ENCODE measurements at regions not wholly inside any gene's neighbourhood (a gene's known extent, or its start where the extent isn't known, plus 50 kb on each side); places are given as distances from the start of the nearest gene placed in this dataset.

DNA sequence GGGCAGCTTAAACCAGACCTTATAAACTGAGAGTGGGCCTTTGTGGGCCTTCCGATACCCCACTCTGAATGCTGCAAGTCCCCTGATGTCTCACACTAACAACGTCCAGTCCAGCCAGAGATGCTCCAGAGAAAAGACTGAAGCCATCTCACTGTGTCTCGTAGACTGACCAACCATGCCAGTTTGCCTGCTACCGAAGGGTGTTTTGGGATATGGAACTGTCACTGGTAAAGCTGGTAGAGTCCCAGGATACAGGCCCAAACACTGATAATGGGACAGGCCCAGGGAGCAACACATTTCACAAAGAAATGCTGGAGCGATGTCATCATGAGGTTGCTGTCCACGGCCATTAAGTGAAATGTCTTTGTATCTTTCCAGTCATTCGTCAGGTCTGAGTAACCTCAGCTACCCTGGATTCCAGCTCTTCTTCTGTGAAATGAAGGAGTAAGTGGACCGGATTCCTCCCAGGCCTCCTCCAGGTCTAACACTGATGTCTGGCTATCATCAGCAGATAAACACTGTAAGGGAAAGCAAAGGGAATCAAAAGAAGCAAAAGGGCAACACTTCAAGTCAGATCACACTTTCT lies 81.6 kb downstream of the SLC5A7 start:
- no peak for DNase-seq

DNA sequence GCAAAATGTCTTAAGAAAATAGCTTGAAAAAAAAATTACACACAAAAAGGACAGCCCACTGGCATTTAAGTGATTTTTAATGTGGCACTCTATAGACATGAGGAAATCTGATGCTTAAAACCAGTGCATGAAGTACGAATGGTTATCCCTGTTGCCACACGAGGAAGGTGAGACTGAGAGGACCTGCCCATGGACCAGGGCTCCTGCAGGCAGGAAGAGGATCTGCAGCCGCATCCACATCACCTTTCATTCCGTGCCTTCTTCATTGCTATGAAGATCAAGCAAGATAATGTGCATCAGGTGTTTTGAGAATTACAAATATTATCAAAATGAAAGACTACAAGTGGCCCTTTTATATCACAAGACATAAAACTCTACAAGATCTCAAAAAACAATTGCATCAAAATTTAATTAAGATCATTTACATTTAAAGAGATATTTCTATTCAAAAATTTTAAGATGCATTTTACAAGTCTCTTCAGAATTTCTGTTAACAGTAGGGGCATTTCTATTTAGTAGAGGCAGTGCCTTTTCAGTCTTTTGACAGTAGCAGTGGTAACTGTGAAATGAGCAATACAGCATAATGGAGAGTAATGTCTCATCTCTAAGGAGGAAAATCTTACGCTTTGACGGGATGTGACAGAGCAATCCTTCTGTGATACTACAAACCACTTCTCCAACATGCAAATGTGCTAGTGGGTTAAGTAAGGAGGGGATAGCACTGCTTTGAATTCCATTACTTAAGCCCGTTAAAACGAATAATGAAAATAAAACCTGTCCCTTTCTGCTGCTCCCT lies 83.4 kb downstream of the SLC5A7 start:
- no peak for DNase-seq

DNA sequence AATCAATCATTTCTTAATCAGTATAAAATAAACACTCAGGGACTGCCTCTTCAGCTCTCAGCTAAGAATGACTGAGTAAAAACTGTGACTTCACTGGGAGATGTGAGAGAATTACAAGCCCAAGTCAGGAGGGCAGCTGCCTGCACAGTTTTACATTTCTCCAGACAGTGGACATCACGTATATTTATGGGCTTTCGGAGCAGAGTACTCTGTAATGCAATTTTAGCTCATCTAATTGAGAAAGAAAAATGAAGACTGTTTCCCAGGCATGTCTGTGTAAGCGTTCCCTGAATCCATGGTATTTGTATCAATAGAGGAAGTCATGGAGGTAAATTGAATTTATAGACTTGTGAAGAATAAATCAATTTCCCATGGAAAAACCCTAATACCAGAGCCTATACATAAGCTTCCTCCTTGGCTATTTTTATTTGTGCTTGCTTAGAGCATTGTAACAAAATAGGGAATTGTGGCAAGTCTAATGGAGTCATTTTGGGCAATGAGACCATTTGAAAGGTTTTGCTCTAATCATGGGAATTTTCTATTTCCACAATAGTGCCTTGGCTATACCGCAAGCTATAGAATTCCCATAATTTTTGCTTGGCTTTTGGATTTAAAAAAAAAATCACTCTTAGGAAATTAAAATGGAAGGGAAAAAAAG lies 87.2 kb downstream of the SLC5A7 start:
- DNase-seq, result no peak

DNA sequence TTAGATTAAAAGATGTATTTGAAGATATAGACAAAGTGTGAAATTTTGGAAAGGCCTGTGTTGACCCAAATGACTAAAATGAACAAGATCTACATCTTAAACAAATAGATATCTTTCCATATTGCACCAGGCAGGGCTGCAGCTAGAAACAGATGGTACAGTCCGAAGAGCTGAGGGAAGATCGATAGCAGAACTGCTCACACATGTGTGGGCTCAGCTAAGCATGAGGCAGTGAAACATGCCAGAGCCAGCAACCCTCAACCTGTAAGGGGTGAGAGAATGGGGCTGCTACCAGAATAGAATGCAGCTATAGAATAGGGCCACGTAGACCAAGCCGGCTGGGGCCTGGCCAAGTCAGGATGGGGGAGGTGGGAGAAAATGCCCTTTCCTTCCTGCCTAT lies 87.8 kb downstream of the SLC5A7 start:
- peak; percentile 7 for DNase-seq

DNA sequence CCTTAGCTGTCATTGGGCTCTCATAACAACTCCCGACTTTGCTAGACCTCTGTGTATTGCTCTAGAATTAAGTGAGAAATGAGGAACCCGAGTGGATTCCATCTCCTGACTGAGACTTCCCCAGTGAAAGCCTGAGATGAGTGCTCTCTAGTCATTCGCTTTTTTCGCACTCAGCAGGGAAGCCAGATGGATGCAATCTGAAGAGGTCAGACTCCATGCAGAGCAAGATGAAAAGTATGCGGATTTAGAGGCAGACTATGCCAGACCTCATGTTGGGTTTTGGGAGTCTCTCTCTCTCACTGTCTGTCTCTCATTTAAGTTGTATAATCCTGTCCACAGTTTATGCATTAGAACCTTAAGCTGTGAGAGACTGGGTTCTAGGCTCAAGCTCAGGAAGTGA lies 88.6 kb downstream of the SLC5A7 start:
- DNase-seq, result peak; percentile 43

DNA sequence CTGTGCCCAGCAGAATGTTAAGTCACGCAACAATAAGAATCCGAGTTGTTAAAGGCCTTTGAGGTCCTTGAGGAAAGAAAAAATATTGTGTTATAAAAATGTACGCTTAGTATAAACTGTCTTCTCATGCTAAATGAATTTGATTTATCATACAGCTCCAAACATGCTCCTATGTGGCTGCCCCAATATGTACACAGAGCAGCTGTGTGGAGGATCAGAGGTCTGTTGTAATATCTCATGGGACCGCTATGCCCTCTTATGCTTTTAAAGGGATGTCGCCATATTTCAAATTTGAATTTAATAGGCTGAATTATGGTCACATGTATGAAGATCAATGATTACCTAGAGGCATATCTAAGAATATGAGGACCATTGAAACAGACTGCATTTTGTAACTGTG lies 90.2 kb downstream of the SLC5A7 start:
- DNase-seq, result no peak

DNA sequence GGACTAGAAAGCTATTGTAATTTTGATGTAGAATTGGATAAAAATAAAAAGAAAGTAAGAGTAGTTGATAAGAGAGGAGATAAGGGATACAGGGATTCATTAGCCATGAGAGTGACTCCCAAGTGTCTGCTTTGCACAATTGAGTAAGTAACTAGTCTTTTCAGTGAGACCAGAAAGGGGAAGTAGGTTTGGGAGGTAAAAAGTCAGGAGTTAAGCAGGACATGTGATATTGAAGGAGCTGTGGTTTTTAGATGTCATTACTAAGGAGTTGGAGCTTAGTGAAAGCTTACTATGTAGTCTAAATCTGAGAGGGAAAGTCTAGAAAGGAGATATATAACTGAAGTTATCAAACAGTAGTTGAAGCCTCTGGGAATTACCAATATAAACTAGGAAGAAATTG lies 93.4 kb downstream of the SLC5A7 start:
- DNase-seq, result no peak

DNA sequence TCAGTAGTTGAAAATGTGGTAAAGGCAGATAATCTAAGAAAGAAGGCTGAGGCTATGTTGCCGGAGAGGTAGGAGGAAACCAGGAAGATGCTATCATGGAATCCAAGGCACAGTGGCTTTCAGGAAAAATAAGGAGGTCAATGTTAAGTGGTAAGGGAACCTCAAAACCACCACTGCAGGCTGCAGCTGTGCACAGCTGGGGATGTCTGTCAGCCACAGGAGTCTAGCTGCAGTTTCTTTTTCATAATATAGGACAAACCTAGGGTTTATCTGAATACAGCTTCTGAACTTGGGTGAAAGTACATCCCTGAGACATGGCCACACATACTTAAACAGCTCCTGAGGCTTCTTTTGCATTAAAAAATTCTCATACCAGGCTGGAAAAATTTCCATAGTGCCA lies 93.9 kb downstream of the SLC5A7 start:
- no peak for DNase-seq

DNA sequence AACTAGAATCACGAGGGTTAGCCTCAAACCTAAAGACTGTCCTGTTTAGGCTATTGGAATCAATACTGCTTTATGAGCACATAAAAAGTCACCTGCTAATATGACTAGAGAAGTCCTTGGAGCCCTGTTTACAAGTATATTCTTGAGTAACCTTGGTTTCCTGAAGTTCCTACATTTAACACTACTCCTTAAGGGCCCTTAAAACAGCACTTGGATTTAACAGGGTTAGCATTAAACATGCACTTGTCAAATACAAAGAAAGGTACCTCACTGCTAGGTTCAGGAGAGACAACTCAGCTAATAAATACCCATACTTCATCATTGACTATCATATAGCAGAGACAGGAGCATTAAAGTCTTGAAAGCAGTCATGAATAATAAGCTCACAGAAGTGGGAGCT lies 96.7 kb downstream of the SLC5A7 start:
- no peak for DNase-seq

DNA sequence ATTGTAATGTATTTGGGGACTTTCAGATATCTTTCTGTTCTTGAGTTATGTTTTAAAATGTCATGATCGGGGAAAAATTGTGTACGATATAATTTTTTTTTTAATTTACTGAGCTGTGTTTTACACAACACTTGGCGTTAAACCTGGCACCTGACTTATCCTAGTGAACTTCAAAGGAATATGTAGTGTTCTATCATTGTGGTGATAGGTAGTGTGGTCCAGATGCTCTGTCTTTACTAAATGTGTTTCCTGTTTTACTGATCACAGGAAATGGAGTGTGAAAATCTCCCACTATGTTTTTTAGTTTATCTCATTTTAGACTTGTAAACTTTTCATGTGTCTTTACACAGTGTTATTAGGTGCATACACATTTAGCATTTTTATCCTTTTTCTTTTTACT lies 98.0 kb downstream of the SLC5A7 start:
- no peak for DNase-seq

DNA sequence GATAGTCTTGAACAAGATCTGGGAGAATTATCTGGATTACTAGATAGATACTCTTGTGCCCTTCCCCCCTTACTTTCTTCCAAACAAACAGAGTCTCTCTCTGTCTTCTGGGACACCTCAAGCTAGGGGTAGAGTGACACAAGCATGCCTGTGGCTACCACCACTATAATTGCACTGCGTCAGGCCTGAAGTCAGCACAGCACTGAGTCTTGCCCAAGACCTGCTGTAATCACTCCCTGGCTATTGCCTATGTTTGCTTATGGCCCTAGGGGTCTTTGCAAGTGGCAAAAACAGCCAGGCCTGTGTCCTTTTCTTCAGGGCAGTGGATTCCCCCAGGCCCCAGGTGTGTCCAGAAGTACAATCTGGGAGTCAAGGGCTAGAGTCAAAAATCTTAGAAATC lies 106.6 kb downstream of the SLC5A7 start:
- DNase-seq, result no peak

DNA sequence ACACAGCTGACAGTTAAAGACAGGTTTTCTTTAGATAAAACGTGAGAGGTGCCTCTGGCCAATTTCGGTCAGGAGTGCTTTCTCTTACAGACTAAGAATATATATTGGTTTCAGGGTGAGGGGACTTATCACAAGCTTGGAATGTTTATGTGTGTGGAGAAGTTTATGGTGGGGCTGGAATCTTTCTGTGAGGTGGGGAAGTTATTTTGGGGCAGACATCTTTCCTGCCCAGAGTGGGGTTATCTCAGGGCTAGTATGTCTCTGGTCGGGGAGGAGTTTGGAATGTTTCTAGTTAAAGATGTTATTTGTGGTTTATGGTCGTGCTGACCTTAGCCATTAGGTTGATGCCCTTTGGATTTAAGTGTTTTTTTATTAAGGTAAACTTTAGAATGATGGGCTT lies 115.2 kb downstream of the SLC5A7 start:
- DNase-seq, result no peak

DNA sequence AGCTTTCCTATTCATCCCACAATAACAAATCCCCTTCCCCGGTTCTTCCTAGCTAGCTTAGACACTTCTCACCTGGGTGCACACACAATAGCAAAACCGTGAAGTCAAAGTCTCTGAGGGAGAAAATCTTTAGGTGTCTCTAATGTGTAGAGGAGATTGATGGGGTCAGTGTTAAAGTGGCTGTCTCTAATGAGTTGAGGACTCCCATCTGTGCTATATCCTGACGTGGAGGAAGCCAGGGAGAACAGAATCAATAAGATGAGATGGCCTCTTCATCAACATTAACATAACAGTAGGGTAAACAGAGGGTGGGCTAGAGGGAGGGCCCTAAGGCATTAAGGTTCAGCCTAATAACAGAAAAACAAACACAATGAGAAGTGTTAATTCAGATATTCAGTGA lies 120.4 kb downstream of the SLC5A7 start:
- DNase-seq, result no peak

DNA sequence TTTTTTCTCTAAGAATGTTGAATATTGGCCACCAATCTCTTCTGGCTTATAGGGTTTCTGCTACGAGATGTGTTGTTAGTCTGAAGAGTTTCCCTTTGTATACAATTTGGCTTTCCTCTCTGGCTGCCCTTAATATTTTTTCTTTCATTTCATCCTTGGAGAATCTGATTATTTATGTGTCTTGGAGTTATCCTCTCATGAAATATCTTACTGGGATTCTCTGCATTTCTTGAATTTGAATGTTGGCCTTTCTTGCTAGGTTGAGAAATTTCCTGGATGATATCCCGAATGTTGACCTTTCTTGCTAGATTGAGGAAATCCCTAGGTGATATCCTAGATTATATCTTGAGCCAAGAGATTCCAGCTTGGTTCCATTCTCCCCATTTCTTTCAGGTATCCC lies 125.6 kb downstream of the SLC5A7 start:
- DNase-seq, result no peak

DNA sequence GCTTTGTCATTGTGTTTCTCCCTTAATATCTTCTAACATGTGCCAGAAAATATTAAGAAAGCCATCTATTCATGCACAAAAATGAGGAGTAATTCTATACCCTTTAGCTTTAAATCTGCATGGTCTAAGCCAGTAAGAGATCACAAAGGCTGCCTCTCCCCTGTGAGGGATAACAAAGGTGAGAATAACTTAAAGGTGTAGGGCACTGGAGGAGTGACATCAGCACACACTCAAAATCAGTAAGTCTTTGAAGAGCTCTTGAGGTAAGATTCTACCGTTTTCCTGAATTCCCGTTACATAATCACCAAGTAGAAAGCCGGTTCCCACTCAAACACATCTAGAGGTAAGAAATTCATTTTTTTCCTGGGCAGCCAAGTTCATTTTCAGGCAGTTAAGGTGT lies 123.9 kb upstream of the SULT1C3 start:
- DNase-seq, result no peak

DNA sequence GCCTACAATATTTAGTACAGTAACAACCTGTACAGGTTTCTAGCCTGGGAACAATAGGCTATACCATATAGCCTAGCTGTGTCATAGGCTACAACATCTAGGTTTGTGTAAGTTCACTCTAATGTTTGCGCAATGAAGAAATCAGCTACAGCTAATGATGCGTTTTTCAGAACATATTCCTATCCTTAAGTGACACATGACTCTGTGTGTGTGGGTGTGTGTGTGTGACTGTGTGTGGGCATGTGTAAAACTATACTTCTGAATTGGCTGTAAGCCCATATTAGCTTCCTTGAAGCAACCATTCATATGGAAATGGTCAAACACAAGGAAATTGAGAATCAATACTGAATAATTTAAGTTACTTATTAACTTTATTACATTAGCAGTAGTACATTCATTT lies 120.8 kb upstream of the SULT1C3 start:
- no peak for DNase-seq

DNA sequence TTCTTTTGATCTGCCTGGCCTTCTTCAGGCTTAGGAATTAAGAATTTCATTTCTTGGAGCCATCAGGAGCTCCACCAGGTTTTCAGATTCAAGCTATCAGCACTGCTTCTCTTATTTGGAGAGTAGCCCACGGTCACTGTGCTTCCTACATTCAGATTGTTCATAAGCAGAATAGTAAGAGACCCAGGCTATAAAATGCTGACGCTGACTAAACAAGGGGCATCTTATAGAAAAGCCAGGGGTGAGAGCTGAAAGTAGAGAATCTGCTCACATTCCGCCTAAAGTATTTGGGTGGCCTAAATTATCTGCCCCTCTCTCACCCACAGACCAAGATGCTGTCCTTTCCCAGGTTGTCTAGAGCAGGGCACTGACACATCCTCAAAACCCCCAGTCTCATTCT lies 120.3 kb upstream of the SULT1C3 start:
- no peak for DNase-seq

DNA sequence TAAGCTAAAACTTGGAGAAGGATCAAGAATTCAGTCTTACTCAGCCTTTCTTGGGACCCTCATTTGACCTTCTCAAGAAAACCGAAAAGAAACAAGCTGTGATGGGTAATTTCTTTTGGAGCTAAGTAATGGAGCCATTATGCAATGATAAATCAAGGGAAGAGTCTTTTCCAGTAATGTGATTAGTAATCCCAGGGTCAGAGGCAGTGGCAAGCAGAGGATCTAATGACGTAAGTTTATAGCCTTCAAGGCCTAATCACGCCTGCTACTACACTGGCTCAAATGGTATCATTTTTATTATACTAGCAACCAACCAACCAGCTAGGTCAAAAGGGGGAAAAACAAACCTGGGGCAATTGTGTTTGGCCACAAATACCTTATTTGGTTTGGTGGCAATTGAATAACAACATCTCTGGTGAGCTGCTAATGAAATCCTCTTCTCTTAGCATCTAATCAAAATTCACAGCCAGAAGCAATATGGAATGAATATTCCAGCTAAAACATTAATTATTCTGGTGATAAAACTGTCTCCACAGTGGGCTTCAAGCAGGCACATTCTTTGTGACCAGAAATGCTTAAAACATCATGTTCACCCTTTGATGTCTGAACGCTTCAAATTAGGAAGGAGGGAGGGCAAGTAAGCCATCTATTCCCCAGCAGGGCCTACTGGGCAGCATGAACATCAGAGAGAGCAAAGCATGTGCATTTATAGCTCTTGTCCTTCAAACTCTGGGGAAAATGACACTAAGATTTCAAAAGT lies 114.9 kb upstream of the SULT1C3 start:
- DNase-seq, result no peak

DNA sequence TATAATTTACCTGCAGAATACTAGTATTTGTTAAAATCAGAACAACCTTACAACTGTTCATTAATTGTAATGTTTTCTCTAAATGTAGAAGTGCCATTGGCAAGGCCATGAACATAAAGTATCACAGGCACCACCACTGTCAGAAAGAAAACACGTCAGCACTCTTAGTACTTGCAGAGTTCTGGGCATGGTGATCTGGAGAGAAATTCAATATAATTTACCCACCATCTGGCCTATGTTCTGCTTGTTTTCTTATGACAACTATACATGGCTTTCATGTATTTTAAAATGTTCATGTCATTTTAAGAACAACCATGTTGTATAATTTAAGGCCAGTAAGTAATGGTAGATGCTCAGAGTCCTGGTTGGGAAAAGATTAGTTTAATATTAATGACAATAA lies 114.2 kb upstream of the SULT1C3 start:
- peak; percentile 28 for DNase-seq

DNA sequence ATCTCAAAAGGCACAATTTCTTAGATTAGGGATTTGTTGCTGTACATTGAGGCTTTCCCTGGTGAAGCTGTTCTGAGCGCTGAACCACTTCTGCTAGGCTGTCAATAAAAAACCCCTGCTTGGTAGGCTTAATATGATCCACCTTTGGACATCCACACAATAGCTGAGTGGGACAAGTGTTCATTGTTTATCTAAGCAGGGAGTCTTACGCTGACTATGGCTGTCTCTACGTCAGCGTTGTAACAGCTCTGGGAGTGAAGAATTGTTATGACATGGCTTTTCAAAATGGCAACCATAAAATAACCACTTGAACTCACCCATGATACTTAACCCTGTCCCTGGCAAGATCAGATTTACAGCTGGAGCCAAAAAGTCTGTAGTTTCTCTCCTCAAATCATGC lies 111.5 kb upstream of the SULT1C3 start:
- DNase-seq, result no peak

DNA sequence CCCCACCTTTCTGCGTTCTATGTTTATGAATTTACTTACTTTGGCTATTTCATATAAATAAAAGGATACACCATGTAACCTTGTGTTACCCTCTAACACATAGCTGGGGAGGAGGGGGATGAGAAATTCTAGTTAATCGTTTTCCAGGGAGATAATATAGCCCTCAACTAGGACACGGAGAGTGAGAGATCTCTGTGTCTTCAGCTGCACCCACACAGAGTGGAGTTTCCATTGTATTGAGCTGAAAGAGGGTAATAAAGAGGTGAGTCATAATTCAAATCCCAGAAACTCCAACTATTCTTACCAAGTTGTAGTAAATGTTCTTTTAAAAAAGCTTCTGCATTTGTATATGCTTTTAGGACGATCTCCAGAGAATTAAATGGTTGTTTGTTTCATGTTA lies 110.1 kb upstream of the SULT1C3 start:
- no peak for DNase-seq

DNA sequence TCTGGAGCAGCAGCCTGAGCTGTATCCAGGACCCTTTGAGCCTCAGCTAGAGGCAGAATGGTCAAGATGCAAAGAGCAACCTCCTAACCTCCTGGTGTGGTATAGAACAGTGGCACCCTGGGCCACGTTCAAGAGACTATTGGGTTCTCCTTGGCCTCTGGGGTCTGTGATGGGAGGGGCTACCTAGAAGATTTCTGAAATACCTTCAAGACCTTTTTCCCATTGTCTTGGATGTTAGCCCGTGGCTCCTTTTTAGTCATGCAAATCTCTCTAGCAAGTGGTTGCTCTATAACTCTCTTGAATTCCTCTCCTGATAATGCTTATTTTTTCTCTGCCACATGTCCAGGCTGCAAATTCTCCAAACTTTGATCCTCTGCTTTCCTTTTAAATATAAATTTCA lies 106.3 kb upstream of the SULT1C3 start:
- no peak for DNase-seq

DNA sequence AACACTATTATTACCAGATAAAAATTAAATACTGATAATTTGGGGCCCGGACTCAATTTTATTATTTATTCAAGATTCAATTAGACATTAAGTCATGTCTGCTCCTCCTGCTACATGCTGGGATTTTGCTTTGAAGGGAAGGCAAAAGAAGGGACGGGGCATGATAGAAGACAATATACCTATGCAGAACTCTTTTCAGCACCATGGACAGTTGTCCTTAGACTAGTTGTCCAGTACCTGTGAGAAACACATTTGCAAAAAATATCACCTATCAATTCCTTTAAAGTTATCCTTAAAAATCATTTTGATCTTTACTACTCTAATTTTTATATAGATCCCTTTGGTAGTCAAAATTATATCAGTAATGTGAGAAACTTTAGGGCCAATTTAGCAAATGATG lies 100.2 kb upstream of the SULT1C3 start:
- DNase-seq, result no peak

Data from NCI-H524 treated with DMSO at 0.1 percent for 48 hours (cell line).